Stomach (tissue), 8 donors: ENCODE measurements at regions not wholly inside any gene's neighbourhood (a gene's known extent, or its start where the extent isn't known, plus 50 kb on each side); places are given as distances from the start of the nearest gene placed in this dataset.

Experiments
- DNase-seq, 2 donors: peaks; one replicate each; pipeline versions ENCODE4 v3.0.0 to v3.0.0-alpha.2; 2013 to 2019
- H3K27ac ChIP-seq, 5 donors: fragments of 200-600 bp in 4 of 5; sonication (generic) in 4 of 5; one replicate each; pipeline ENCODE4 v1.5.1; 2013 to 2019; ENCODE audit warnings: mild to moderate bottlenecking in 1 of 5, moderate library complexity in 1 of 5
- H3K27me3 ChIP-seq, 3 donors: fragments of 200-600 bp; sonication (generic); one replicate each; pipeline ENCODE4 v1.5.1; 2017 to 2019; ENCODE audit warnings: mixed run types in 1 of 3
- H3K36me3 ChIP-seq, 4 donors: fragments of 200-600 bp; sonication (generic); 1 replicate in 3 of 4; 2 replicates in 1 of 4; pipeline ENCODE4 v1.5.1; 2016 to 2019
- H3K4me1 ChIP-seq, 4 donors: fragments of 200-600 bp; sonication (generic); one replicate each; pipeline ENCODE4 v1.5.1; 2016 to 2019
- H3K4me3 ChIP-seq, 4 donors: fragments of 200-600 bp; sonication (generic) in 3 of 4; one replicate each; pipeline ENCODE4 v1.5.1; 2016 to 2019; ENCODE audit warnings: mild to moderate bottlenecking in 1 of 4
- H3K9me3 ChIP-seq, 4 donors: fragments of 200-600 bp; sonication (generic); one replicate each; pipeline ENCODE4 v1.5.1; 2016 to 2019
- EP300 ChIP-seq: sonication (generic); formaldehyde crosslinking; IDR thresholded peaks from one replicate; pipeline ENCODE4 v1.6.1; 2017; ENCODE audit warnings: antibody characterized with exemption
- POLR2A ChIP-seq, 4 donors: fragments of 450-650 bp; IDR thresholded peaks; one replicate each; pipeline ENCODE4 v1.6.1; 2016; ENCODE audit warnings: antibody characterized with exemption in 4 of 4, control low read depth in 2 of 4, mild to moderate bottlenecking in 1 of 4, moderate library complexity in 1 of 4
- POLR2AphosphoS5 ChIP-seq, 3 donors: sonication (generic); formaldehyde crosslinking; IDR thresholded peaks; one replicate each; pipeline ENCODE4 v1.6.1; 2016; ENCODE audit warnings: antibody characterized with exemption in 3 of 3
- WGBS, 5 donors: extraction: QIAGEN DNeasy Blood & Tissue Kit in 3 of 5; methylation state at CpG; one replicate each; pipeline versions ENCODE4 v1.1.5 to v1.1.7; 2013 to 2018; 5-methylcytosine and 5-hydroxymethylcytosine counted together
- intact Hi-C: fragments of 100-400 bp; cut with DNase I; formaldehyde crosslinking; loops from one replicate; pipeline ENCODE4 v1.15.1; 2023; ENCODE audit warnings: low total_unique reads
- TF ChIP-seq, protein P1 (sequence below), 7 experiments: fragments of 450-650 bp in 4 of 7; fragments of 200-600 bp in 3 of 7; sonication (generic) in 3 of 7; IDR thresholded peaks; one replicate each; pipeline ENCODE4 v1.5.1; 2016 to 2019; ENCODE audit warnings: antibody characterized with exemption in 7 of 7, control low read depth in 2 of 7, mild to moderate bottlenecking in 1 of 7
- donor health status: healthy with polysubstance abuse.
- donor health status: Bipolar disorder and iron deficiency.
- donor health status: healthy.

DNA sequence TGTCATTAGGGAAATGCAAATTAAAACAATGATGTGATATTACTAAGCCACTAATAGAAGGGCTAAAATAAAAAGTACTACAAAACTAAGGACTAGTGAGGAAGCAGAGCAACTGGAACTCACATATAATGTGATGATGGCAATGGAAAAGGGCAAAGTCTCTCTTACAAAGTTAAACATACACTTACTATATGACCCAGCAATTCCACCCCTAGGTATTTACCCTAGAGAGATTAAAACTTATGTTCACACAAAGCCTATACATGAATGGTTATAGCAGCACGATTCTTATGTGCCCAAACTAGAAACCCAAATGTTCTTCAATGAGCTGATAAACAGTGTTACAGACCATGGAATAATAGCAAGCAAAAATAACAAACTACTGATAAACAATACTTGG is 643.7 kb downstream of the TLE1 start:
- WGBS, 5 donors, result 23 to 55% (median 48%) methylated on average over 1 of the region's 1 CpG
- no peak for DNase-seq
- H3K27me3 ChIP-seq, result no peaks in the 10 kb centered on the region
- intact Hi-C loops, result no loop called here
- no peak overlapping the region for H3K27ac ChIP-seq
- H3K9me3 ChIP-seq, result no peaks in the 10 kb centered on the region
- no peaks in the 10 kb centered on the region for H3K36me3 ChIP-seq
- no peak overlapping the region for H3K4me3 ChIP-seq
- TF ChIP-seq EP300, result no peak
- TF ChIP-seq POLR2AphosphoS5 (IDR thresholded peaks at IDR 0.05), result no peak
- TF ChIP-seq, protein P1, sequence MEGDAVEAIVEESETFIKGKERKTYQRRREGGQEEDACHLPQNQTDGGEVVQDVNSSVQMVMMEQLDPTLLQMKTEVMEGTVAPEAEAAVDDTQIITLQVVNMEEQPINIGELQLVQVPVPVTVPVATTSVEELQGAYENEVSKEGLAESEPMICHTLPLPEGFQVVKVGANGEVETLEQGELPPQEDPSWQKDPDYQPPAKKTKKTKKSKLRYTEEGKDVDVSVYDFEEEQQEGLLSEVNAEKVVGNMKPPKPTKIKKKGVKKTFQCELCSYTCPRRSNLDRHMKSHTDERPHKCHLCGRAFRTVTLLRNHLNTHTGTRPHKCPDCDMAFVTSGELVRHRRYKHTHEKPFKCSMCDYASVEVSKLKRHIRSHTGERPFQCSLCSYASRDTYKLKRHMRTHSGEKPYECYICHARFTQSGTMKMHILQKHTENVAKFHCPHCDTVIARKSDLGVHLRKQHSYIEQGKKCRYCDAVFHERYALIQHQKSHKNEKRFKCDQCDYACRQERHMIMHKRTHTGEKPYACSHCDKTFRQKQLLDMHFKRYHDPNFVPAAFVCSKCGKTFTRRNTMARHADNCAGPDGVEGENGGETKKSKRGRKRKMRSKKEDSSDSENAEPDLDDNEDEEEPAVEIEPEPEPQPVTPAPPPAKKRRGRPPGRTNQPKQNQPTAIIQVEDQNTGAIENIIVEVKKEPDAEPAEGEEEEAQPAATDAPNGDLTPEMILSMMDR (IDR thresholded peaks at IDR 0.05), result no peak
- TF ChIP-seq POLR2A (IDR thresholded peaks at IDR 0.05), result no peak
- H3K4me1 ChIP-seq, result no peaks in the 10 kb centered on the region

DNA sequence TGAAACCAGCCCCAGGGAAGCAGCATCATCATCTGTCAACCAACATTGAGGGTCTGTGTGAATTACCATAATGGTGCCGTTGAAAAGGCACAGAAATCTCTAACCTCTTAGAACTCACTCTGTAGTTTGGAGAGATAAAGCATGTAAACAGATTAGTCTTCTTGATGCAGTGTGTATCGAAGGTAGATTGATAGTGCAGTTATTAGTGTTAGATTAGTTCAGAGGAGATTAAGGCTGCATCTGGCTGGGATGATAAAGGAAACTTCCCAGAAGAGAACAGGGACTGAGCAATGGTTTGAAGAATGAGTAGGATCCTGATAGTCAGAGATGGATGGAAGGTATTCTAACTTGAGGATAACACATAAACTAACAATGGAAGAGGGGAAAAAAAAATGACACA is 651.5 kb downstream of the TLE1 start:
- intact Hi-C loops, result no loop called here
- Histone ChIP-seq H3K27me3 (no peaks in the 10 kb centered on the region), H3K9me3 (no peaks in the 10 kb centered on the region), H3K36me3 (no peaks in the 10 kb centered on the region), H3K4me3 (no peak overlapping the region), H3K4me1 (no peaks in the 10 kb centered on the region), H3K27ac (no peak overlapping the region)
- no peak for DNase-seq
- 17 to 44% (median 21%) methylated on average over 2 of the region's 2 CpGs for WGBS, 5 donors
- TF ChIP-seq POLR2AphosphoS5 (IDR thresholded peaks at IDR 0.05), result no peak
- TF ChIP-seq, protein P1 (IDR thresholded peaks at IDR 0.05), result no peak
- TF ChIP-seq EP300, result no peak
- TF ChIP-seq POLR2A (IDR thresholded peaks at IDR 0.05), result no peak

DNA sequence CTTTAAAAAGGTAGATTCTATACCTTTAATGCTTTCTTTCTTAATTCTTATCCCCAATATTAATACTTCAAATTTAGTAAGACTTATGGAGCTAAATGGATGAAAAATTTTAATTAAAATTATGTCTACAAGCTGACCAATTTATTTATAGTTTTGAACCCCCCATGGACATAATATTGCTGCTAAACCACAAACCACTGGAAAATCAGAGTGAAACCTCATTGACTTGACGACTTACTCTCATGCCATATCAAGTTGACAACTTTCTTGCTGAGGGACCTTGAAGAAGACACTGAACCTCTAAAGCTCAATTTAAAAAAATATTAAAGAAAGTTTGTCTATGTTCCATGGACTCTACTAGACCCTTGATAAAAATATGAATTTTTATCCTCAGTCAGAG is 653.7 kb downstream of the TLE1 start:
- 82 to 93% (median 90%) methylated on average over 1 of the region's 1 CpG for WGBS, 5 donors
- Histone ChIP-seq H3K4me3 (no peak overlapping the region), H3K27ac (no peak overlapping the region), H3K9me3 (no peaks in the 10 kb centered on the region), H3K27me3 (no peaks in the 10 kb centered on the region), H3K36me3 (no peaks in the 10 kb centered on the region), H3K4me1 (no peaks in the 10 kb centered on the region)
- no peak for DNase-seq
- intact Hi-C loops, result no loop called here
- TF ChIP-seq POLR2A (IDR thresholded peaks at IDR 0.05), result no peak
- TF ChIP-seq, protein P1 (IDR thresholded peaks at IDR 0.05), result no peak
- no peak for TF ChIP-seq EP300
- no peak for TF ChIP-seq POLR2AphosphoS5 (IDR thresholded peaks at IDR 0.05)

DNA sequence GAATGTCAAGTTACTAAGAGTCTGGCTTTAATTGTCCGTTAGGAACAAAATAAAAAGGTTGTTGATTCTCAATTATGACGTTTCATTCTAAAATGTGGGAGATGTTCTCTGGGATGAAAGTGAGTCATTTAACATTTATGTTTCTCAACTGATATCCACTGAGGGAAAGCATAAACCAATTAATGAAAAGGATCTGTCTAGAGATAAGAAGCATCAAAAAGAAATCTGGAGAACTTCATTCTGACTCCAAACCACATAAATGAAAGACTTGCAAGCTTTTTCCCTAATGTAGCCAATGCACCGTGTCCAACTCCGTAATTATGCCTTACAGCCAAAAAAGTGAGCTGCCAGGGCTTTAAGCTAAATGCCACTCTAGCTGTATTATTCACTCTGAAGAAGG is 654.2 kb downstream of the TLE1 start:
- Histone ChIP-seq H3K4me3 (no peak overlapping the region), H3K36me3 (no peaks in the 10 kb centered on the region), H3K27me3 (no peaks in the 10 kb centered on the region), H3K4me1 (no peaks in the 10 kb centered on the region), H3K9me3 (no peaks in the 10 kb centered on the region), H3K27ac (no peak overlapping the region)
- intact Hi-C loops, result no loop called here
- TF ChIP-seq POLR2A (IDR thresholded peaks at IDR 0.05), result no peak
- TF ChIP-seq EP300, result no peak
- no peak for TF ChIP-seq POLR2AphosphoS5 (IDR thresholded peaks at IDR 0.05)
- TF ChIP-seq, protein P1 (IDR thresholded peaks at IDR 0.05), result no peak
- WGBS, 5 donors, result 61 to 81% (median 80%) methylated on average over 4 of the region's 4 CpGs
- peak in 1 of 2 donors; percentile 9 for DNase-seq
